ENCODE measurements at regions not wholly inside any gene's neighbourhood (a gene's known extent, or its start where the extent isn't known, plus 50 kb on each side); places are given as distances from the start of the nearest gene placed in this dataset.
A peak's percentile ranks its signal among the peaks of the same experiment; 100 is the strongest.

GRCh38 chr21:25390701-25391100, 216.6 kb downstream of the MRPL39 start:
- Histone ChIP-seq H3K27ac (no peak overlapping the region), H3K9me3 (no peaks in the 10 kb centered on the region), H3K36me3 (no peaks in the 10 kb centered on the region), H3K4me3 (no peak overlapping the region), H3K27me3 (no peaks in the 10 kb centered on the region), H3K4me1 (peaks cover 0 to 6% (median 5%) of the 10 kb centered on the region in 3 donors)
- no peak for ATAC-seq
- TF ChIP-seq, protein P1, sequence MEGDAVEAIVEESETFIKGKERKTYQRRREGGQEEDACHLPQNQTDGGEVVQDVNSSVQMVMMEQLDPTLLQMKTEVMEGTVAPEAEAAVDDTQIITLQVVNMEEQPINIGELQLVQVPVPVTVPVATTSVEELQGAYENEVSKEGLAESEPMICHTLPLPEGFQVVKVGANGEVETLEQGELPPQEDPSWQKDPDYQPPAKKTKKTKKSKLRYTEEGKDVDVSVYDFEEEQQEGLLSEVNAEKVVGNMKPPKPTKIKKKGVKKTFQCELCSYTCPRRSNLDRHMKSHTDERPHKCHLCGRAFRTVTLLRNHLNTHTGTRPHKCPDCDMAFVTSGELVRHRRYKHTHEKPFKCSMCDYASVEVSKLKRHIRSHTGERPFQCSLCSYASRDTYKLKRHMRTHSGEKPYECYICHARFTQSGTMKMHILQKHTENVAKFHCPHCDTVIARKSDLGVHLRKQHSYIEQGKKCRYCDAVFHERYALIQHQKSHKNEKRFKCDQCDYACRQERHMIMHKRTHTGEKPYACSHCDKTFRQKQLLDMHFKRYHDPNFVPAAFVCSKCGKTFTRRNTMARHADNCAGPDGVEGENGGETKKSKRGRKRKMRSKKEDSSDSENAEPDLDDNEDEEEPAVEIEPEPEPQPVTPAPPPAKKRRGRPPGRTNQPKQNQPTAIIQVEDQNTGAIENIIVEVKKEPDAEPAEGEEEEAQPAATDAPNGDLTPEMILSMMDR (IDR thresholded peaks at IDR 0.05): no peak
- intact Hi-C loops (cut with DNase I): no loop called here
- no peak for FAIRE-seq
- no peak for DNase-seq

DNA sequence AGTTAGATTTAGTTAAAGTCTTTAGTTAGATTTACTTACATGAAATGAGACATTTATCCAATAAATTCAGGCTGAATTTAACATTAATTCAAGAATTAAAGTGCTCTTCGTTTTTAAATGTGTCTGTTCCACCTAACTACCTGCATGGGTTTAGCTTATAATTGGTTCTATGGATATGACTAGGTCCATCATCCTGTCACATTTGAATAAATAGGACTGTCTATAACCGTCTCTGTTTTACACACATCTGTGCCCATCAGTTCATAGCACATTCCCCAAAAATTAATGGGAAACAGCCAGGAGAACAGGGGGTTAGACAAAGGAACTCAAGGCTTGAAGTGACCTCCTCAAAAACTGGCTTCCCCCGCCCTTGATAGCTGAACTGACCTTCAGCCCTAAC, 219.6 kb downstream of the MRPL39 start:
- ATAC-seq (no peak), DNase-seq (no peak), FAIRE-seq (no peak)
- Histone ChIP-seq H3K4me1 (peaks cover 0 to 6% (median 5%) of the 10 kb centered on the region in 3 donors), H3K9me3 (no peaks in the 10 kb centered on the region), H3K27me3 (peaks cover 0 to 7% (median 0%) of the 10 kb centered on the region in 4 donors), H3K4me3 (no peak overlapping the region), H3K36me3 (no peaks in the 10 kb centered on the region), H3K27ac (no peak overlapping the region)
- TF ChIP-seq, protein P1 (IDR thresholded peaks at IDR 0.05): no peak
- WGBS, 2 donors: 77 to 85% methylated on average over 3 of the region's 3 CpGs
- intact Hi-C loops (cut with DNase I): loop anchor here in 1 of 3 donors (10.0 kb wide), 2 partner anchors 103 to 493 kb away; no protein-coding TSS in a partner anchor

GRCh38 chr21:25385911-25386474, 221.3 kb downstream of the MRPL39 start:
- peak; percentile 62 to 76 (median 74) for DNase-seq
- no peak overlapping the region for H3K27ac ChIP-seq
- peak; percentile 99 to 100 (median 100) for ATAC-seq
- H3K4me1 ChIP-seq: peaks cover 0 to 6% (median 5%) of the 10 kb centered on the region in 3 donors
- TF ChIP-seq, protein P1 (IDR thresholded peaks at IDR 0.05): peak; percentile 56 to 81 (median 68)
- WGBS, 2 donors: 2% methylated on average over 8 of the region's 8 CpGs
- no peaks in the 10 kb centered on the region for H3K9me3 ChIP-seq
- peaks cover 0 to 7% (median 0%) of the 10 kb centered on the region in 4 donors for H3K27me3 ChIP-seq
- peak; percentile 80 for FAIRE-seq
- no peak overlapping the region for H3K4me3 ChIP-seq
- intact Hi-C loops (cut with DNase I): loop anchor here in 1 of 3 donors (10.0 kb wide), 2 partner anchors 101 to 491 kb away; no protein-coding TSS in a partner anchor
- no peaks in the 10 kb centered on the region for H3K36me3 ChIP-seq

GRCh38 chr21:25385341-25385740, 221.9 kb downstream of the MRPL39 start:
- intact Hi-C loops (cut with DNase I): loop anchor here in 1 of 3 donors (10.0 kb wide), 2 partner anchors 101 to 491 kb away; no protein-coding TSS in a partner anchor
- no peak for ATAC-seq
- Histone ChIP-seq H3K27me3 (peaks cover 0 to 7% (median 0%) of the 10 kb centered on the region in 4 donors), H3K4me3 (no peak overlapping the region), H3K27ac (no peak overlapping the region), H3K4me1 (peaks cover 0 to 6% (median 5%) of the 10 kb centered on the region in 3 donors), H3K36me3 (no peaks in the 10 kb centered on the region), H3K9me3 (no peaks in the 10 kb centered on the region)
- TF ChIP-seq, protein P1 (IDR thresholded peaks at IDR 0.05): no peak
- DNase-seq: no peak
- no peak for FAIRE-seq
- WGBS, 2 donors: 28 to 31% methylated on average over 3 of the region's 3 CpGs

DNA sequence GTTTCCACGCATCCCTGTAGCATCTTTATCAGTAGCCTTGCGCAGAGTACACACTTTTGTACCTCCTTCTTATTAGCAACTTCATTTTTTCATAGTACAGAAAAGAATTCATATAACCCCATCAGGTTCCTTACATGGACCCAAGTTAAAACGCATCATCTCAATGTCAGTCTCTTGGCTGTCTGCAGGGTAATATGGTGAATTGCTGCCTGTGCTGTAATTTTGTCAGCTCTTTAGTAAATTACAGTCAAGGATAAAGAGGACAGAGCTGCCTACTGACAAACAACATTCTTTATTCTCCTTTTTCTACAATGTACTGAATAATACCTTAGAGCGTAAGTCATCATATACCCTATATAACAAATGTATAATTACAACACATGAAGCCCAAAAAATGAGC, 222.5 kb downstream of the MRPL39 start:
- peaks cover 0 to 6% (median 5%) of the 10 kb centered on the region in 3 donors for H3K4me1 ChIP-seq
- H3K36me3 ChIP-seq: no peaks in the 10 kb centered on the region
- ATAC-seq (no peak), DNase-seq (no peak), FAIRE-seq (no peak)
- no peak overlapping the region for H3K4me3 ChIP-seq
- 81 to 83% methylated on average over 4 of the region's 4 CpGs for WGBS, 2 donors
- TF ChIP-seq, protein P1 (IDR thresholded peaks at IDR 0.05): no peak
- H3K27ac ChIP-seq: no peak overlapping the region
- intact Hi-C loops (cut with DNase I): loop anchor here in 1 of 3 donors (10.0 kb wide), 2 partner anchors 100 to 490 kb away; no protein-coding TSS in a partner anchor
- H3K9me3 ChIP-seq: no peaks in the 10 kb centered on the region
- H3K27me3 ChIP-seq: peaks cover 0 to 7% (median 0%) of the 10 kb centered on the region in 4 donors

Measured in pancreas (tissue), 10 donors.